WTC11 (cell line): ENCODE measurements at regions not wholly inside any gene's neighbourhood (a gene's known extent, or its start where the extent isn't known, plus 50 kb on each side); places are given as distances from the start of the nearest gene placed in this dataset.

Experiments used
- ATAC-seq: fragments of 200-7000 bp; cut with Tn5 transposase; 2 replicates; pipeline ENCODE4 v1.10.0; 2021; ENCODE audit warnings: mild to moderate bottlenecking, moderate library complexity
- CTCF ChIA-PET: fragments of 300-600 bp; sonication (Branson Sonifier 250); formaldehyde crosslinking; loops from one replicate; lab custom pipeline; 2021; ENCODE audit warnings: antibody characterized with exemption; lab: Charles Lee
- POLR2A ChIA-PET: fragments of 350-600 bp; sonication (Branson Sonifier 250); formaldehyde crosslinking; loops from one replicate; lab custom pipeline; 2021; ENCODE audit warnings: antibody characterized with exemption; lab: Charles Lee
- DNase-seq: peaks from one replicate; pipeline ENCODE4 v3.0.0; 2021; ENCODE audit warnings: low spot score
- H3K27ac Mint-ChIP-seq: 2 replicates; pipeline ENCODE4 v1.8.0; 2021; ENCODE audit warnings: mixed read lengths
- H3K27me3 Mint-ChIP-seq: 2 replicates; pipeline ENCODE4 v1.8.0; 2021; ENCODE audit warnings: low read depth, mild to moderate bottlenecking, moderate library complexity, mixed read lengths
- H3K36me3 Mint-ChIP-seq: 2 replicates; pipeline ENCODE4 v1.8.0; 2021; ENCODE audit warnings: mixed read lengths
- H3K4me1 Mint-ChIP-seq: 2 replicates; pipeline ENCODE4 v1.8.0; 2022; ENCODE audit warnings: mixed read lengths
- H3K4me3 Mint-ChIP-seq: 2 replicates; pipeline ENCODE4 v1.8.0; 2021; ENCODE audit warnings: mild to moderate bottlenecking, moderate library complexity, mixed read lengths
- H3K9me3 Mint-ChIP-seq: 2 replicates; pipeline ENCODE4 v1.8.0; 2021; ENCODE audit warnings: mixed read lengths
- AFF4 ChIP-seq: sonication (generic); formaldehyde crosslinking; IDR thresholded peaks from 2 replicates; pipeline ENCODE4 v1.8.1; 2023; ENCODE audit warnings: mild to moderate bottlenecking, missing genetic modification reagents, borderline replicate concordance
- ATF1 ChIP-seq: sonication (generic); formaldehyde crosslinking; IDR thresholded peaks from 2 replicates; pipeline ENCODE4 v1.8.1; 2023; ENCODE audit warnings: mild to moderate bottlenecking, moderate library complexity, missing genetic modification reagents
- EMX1 ChIP-seq: fragments of 250-450 bp; sonication (Bioruptor Pico); IDR thresholded peaks from 2 replicates; pipeline ENCODE4 v1.8.0; 2021; ENCODE audit warnings: mild to moderate bottlenecking
- ESRRA ChIP-seq: sonication (generic); formaldehyde crosslinking; IDR thresholded peaks from 2 replicates; pipeline ENCODE4 v1.8.1; 2022; ENCODE audit warnings: mild to moderate bottlenecking, missing genetic modification reagents, borderline replicate concordance
- FOXK1 ChIP-seq: sonication (generic); formaldehyde crosslinking; IDR thresholded peaks from 2 replicates; pipeline ENCODE4 v1.8.0; 2022; ENCODE audit warnings: mild to moderate bottlenecking, moderate library complexity, missing genetic modification reagents
- FOXP4 ChIP-seq: sonication (generic); formaldehyde crosslinking; IDR thresholded peaks from 2 replicates; pipeline ENCODE4 v1.8.0; 2022; ENCODE audit warnings: mild to moderate bottlenecking, missing genetic modification reagents
- KAT7 ChIP-seq: sonication (generic); formaldehyde crosslinking; IDR thresholded peaks from 2 replicates; pipeline ENCODE4 v1.8.1; 2023; ENCODE audit warnings: missing genetic modification reagents, mild to moderate bottlenecking, borderline replicate concordance
- NFE2L1 ChIP-seq: sonication (generic); formaldehyde crosslinking; IDR thresholded peaks from 2 replicates; pipeline ENCODE4 v1.8.1; 2023; ENCODE audit warnings: missing genetic modification reagents
- TCF7 ChIP-seq: sonication (generic); formaldehyde crosslinking; IDR thresholded peaks from 2 replicates; pipeline ENCODE4 v1.8.0; 2022; ENCODE audit warnings: mild to moderate bottlenecking, low read depth, missing genetic modification reagents, moderate library complexity
- USF1 ChIP-seq: sonication (generic); formaldehyde crosslinking; IDR thresholded peaks from 2 replicates; pipeline ENCODE4 v1.8.0; 2022; ENCODE audit warnings: mild to moderate bottlenecking, missing genetic modification reagents
- ZBTB21 ChIP-seq: sonication (generic); formaldehyde crosslinking; IDR thresholded peaks from 2 replicates; pipeline ENCODE4 v1.8.1; 2023; ENCODE audit warnings: mild to moderate bottlenecking, missing genetic modification reagents, borderline replicate concordance
- ZNF317 ChIP-seq: sonication (generic); formaldehyde crosslinking; IDR thresholded peaks from 2 replicates; pipeline ENCODE4 v1.8.1; 2023; ENCODE audit warnings: low read depth, mild to moderate bottlenecking, moderate library complexity, missing genetic modification reagents, borderline replicate concordance
- ZNF416 ChIP-seq: fragments of 250-450 bp; sonication (Bioruptor Pico); IDR thresholded peaks from 2 replicates; pipeline ENCODE4 v1.9.0; 2021; ENCODE audit warnings: mild to moderate bottlenecking, inconsistent platforms
- ZNF671 ChIP-seq: fragments of 250-450 bp; sonication (Bioruptor Pico); IDR thresholded peaks from 2 replicates; pipeline ENCODE4 v1.8.0; 2021; ENCODE audit warnings: mild to moderate bottlenecking
- TF ChIP-seq, protein P1 (sequence below): fragments of 250-450 bp; sonication (Bioruptor Pico); IDR thresholded peaks from 2 replicates; pipeline ENCODE4 v1.9.0; 2021; ENCODE audit warnings: moderate library complexity, mild to moderate bottlenecking, inconsistent platforms, borderline replicate concordance
- TF ChIP-seq, protein P2 (sequence below): sonication (generic); formaldehyde crosslinking; IDR thresholded peaks from 2 replicates; pipeline ENCODE4 v1.8.0; 2022; ENCODE audit warnings: missing genetic modification reagents

GRCh38 chr10:83476211-83476610, 663.1 kb upstream of the GHITM start (continued):
- TF ChIP-seq AFF4 (CRISPR knock-in tag): no peak

- H3K4me3 Mint-ChIP-seq: no peak overlapping the region
Measured at GRCh38 chr10:83489161-83489560, 650.1 kb upstream of the GHITM start.

GRCh38 chr10:83492004-83492403, 647.3 kb upstream of the GHITM start:
- ATAC-seq: no peak
- H3K27me3 Mint-ChIP-seq: no peaks in the 10 kb centered on the region
- H3K9me3 Mint-ChIP-seq: no peaks in the 10 kb centered on the region
- no peak for TF ChIP-seq KAT7 (CRISPR knock-in tag)
- TF ChIP-seq AFF4 (CRISPR knock-in tag): no peak
- no peak overlapping the region for H3K4me3 Mint-ChIP-seq
- H3K27ac Mint-ChIP-seq: no peak overlapping the region
- ChIA-PET CTCF (no interaction called here), POLR2A (no interaction called here)
- no peak for DNase-seq
- H3K36me3 Mint-ChIP-seq: no peaks in the 10 kb centered on the region
- peaks cover 2% of the 10 kb centered on the region for H3K4me1 Mint-ChIP-seq

More at GRCh38 chr10:83489161-83489560, 650.1 kb upstream of the GHITM start:
- H3K4me1 Mint-ChIP-seq: no peaks in the 10 kb centered on the region
- no peaks in the 10 kb centered on the region for H3K9me3 Mint-ChIP-seq
- no peak overlapping the region for H3K27ac Mint-ChIP-seq
- H3K36me3 Mint-ChIP-seq: no peaks in the 10 kb centered on the region
- CTCF ChIA-PET: no interaction called here
- no peak for ATAC-seq
- DNase-seq: no peak
- no peaks in the 10 kb centered on the region for H3K27me3 Mint-ChIP-seq
- TF ChIP-seq ZBTB21 (no peak), TCF7 (CRISPR knock-in tag) (no peak), EMX1 (no peak), ATF1 (CRISPR knock-in tag) (no peak)
- POLR2A ChIA-PET: no interaction called here

DNA sequence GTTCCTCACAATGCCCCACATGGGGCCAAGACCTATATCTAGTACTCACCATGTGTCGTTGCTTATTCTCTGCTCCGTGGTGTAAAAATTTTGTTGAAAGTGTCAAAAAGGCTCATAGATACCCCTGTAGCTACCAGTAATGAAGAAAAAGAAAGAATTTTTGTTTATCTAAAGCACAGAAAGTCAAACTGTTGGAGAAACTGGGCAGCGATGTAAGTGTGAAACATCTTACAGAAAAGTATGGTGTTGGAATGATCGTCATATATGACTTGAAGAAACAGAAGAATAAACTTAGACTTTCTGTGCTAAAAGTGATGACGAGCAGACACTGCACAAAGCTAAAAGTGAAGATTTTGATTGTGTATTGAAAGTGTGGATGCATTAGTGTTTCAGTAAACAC, 626.6 kb upstream of the GHITM start:
- Mint-ChIP-seq H3K4me3 (no peak overlapping the region), H3K9me3 (no peaks in the 10 kb centered on the region), H3K27ac (no peak overlapping the region), H3K36me3 (no peaks in the 10 kb centered on the region), H3K4me1 (no peaks in the 10 kb centered on the region), H3K27me3 (no peaks in the 10 kb centered on the region)
- ChIA-PET CTCF (no interaction called here), POLR2A (no interaction called here)
- DNase-seq: no peak
- ATAC-seq: no peak
- TF ChIP-seq, protein P1, sequence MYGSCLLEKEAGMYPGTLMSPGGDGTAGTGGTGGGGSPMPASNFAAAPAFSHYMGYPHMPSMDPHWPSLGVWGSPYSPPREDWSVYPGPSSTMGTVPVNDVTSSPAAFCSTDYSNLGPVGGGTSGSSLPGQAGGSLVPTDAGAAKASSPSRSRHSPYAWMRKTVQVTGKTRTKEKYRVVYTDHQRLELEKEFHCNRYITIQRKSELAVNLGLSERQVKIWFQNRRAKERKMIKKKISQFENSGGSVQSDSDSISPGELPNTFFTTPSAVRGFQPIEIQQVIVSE (CRISPR knock-in tag): no peak
- TF ChIP-seq ZNF416 (CRISPR knock-in tag) (no peak), ZNF317 (CRISPR knock-in tag) (no peak), ZNF671 (CRISPR knock-in tag) (no peak), EMX1 (no peak), USF1 (CRISPR knock-in tag) (no peak), NFE2L1 (no peak), ESRRA (CRISPR knock-in tag) (no peak), FOXP4 (CRISPR knock-in tag) (no peak), FOXK1 (CRISPR knock-in tag) (no peak)
- TF ChIP-seq, protein P2, sequence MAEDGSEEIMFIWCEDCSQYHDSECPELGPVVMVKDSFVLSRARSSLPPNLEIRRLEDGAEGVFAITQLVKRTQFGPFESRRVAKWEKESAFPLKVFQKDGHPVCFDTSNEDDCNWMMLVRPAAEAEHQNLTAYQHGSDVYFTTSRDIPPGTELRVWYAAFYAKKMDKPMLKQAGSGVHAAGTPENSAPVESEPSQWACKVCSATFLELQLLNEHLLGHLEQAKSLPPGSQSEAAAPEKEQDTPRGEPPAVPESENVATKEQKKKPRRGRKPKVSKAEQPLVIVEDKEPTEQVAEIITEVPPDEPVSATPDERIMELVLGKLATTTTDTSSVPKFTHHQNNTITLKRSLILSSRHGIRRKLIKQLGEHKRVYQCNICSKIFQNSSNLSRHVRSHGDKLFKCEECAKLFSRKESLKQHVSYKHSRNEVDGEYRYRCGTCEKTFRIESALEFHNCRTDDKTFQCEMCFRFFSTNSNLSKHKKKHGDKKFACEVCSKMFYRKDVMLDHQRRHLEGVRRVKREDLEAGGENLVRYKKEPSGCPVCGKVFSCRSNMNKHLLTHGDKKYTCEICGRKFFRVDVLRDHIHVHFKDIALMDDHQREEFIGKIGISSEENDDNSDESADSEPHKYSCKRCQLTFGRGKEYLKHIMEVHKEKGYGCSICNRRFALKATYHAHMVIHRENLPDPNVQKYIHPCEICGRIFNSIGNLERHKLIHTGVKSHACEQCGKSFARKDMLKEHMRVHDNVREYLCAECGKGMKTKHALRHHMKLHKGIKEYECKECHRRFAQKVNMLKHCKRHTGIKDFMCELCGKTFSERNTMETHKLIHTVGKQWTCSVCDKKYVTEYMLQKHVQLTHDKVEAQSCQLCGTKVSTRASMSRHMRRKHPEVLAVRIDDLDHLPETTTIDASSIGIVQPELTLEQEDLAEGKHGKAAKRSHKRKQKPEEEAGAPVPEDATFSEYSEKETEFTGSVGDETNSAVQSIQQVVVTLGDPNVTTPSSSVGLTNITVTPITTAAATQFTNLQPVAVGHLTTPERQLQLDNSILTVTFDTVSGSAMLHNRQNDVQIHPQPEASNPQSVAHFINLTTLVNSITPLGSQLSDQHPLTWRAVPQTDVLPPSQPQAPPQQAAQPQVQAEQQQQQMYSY (CRISPR knock-in tag): no peak
